Suppressor macrophage (primary cell): ENCODE measurements at regions not wholly inside any gene's neighbourhood (a gene's known extent, or its start where the extent isn't known, plus 50 kb on each side); places are given as distances from the start of the nearest gene placed in this dataset.

Experiments
- DNase-seq, 4 experiments: peaks; one replicate each; pipeline ENCODE4 v3.0.0-alpha.2; 2020 to 2022

DNA sequence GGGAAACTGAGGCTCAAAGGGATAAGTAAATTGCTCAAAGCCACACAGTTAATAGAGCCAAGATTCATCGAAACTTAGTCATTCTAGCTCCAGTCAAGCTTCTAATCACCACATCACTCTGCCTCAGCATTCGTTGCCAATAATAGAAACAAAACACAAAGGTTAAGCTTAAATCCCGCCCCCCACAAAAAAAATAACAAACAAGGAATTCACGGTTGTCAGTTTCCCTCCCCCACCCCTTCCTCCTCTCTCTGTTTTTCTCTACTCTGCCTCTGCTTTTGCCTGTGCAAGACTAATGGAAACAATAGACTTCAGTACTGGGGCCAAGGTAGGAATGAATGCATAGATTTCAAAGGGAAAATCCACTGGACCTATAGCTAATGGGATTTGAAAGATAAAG, 70.7 kb upstream of the ZNF644 start:
- no peak for DNase-seq

DNA sequence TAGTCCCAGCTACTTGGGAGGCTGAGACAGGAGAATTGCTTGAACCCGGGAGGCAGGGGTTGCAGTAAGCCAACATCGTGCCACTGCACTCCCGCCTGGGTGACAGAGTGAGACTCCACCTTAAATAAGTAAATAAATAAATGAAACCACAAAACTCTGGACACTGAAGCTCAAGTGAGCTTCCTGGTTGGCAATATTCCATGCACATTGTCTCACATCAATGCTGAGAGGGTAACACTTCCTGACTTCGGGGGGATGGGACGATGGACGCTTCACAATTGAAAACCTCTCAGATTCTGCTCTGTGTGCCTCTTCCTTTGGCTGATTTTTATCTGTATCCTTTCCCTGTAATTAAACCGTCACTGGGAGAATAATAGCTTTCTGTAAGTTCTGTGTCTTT, 70.0 kb upstream of the ZNF644 start:
- DNase-seq = no peak

DNA sequence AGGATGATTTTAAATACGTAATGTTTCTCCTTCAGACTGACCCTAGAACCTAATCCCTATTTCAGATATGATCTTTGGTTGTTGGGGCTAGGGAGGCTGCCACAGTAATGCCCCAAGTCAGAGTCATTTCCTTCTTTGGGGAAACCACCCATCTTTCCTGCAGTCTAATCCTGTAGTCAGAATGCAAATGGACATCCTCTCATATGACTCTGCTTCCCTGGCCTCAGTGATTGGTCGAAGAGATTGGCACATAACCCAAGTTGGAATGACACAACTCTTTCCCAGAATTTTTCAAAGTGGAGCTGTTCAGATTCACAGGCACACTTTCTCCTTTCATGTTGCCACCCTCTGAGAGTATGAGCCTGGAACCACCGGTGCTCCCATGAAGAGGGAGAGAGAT, 58.8 kb upstream of the ZNF644 start:
- DNase-seq = no peak

DNA sequence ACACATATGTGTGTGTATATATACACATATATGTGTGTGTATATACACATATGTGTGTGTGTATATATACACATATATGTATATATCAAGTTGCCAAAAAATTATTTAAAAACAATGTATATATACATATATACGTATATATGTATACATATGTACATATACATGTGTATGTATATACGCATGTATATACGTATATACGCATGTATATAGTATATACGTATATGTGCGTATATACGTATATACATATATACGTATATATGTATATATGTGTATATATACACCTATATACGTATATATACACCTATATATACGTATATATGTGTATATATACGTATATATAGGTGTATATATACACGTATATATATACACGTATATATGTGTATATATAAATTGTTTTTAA, 57.0 kb upstream of the ZNF644 start:
- no peak for DNase-seq

DNA sequence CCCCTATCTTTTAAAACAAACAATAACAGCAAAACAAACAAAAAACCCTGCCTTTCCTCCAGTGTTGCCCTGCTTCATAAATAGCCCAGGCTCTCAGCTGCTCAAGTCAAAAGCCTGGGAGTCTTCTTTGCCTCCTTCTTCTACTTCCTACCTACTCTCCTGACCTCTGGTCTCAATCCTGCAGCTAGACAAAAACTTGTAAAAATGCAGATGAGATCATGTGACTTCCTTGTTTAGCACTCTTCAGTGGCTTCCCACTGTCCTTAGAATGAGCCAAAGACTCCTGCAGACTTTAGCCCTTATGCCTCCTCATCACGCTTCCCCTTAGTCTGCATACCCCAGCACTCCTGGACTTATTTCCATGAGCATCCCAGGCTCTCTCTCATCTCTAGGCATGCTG, 55.0 kb upstream of the ZNF644 start:
- DNase-seq = peak in 2 of 4 experiments; percentile 2 to 13

GRCh38 chr1:91075233-91076135, 53.6 kb upstream of the ZNF644 start:
- peak; percentile 15 to 47 (median 31) for DNase-seq

GRCh38 chr1:91073299-91073698, 51.5 kb upstream of the ZNF644 start:
- DNase-seq = no peak

DNA sequence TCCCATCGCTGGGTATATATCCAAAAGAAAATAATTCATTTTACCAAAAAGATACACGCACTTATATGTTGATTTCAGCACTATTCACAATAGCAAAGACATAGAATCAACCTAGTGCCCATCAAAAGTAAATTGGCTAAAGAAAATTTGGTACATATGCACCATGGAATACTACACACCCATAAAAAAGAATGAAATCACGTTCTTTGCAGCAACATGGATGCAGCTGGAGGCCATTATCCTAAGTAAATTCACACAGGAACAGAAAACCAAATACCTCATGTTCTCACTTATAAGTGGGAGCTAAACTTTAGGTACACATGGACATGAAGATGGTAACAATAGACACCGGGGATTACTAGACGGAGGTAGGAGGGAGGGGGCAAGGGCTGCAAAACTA, 50.0 kb upstream of the ZNF644 start:
- no peak for DNase-seq
